AG10803 (cell line): ENCODE measurements at regions not wholly inside any gene's neighbourhood (a gene's known extent, or its start where the extent isn't known, plus 50 kb on each side); places are given as distances from the start of the nearest gene placed in this dataset.

Experiments used
- DNase-seq: peaks from one replicate; pipeline ENCODE4 v3.0.0; 2010; ENCODE audit warnings: low read depth
- H3K4me3 ChIP-seq: 2 replicates; pipeline ENCODE4 v1.5.1; 2011; ENCODE audit warnings: mild to moderate bottlenecking, low read length, control low read depth
- TF ChIP-seq, protein P1 (sequence below): conservative IDR thresholded peaks from 2 replicates; pipeline ENCODE4 v1.5.1; 2011; ENCODE audit warnings: mild to moderate bottlenecking, low read length, control low read depth, inconsistent platforms

DNA sequence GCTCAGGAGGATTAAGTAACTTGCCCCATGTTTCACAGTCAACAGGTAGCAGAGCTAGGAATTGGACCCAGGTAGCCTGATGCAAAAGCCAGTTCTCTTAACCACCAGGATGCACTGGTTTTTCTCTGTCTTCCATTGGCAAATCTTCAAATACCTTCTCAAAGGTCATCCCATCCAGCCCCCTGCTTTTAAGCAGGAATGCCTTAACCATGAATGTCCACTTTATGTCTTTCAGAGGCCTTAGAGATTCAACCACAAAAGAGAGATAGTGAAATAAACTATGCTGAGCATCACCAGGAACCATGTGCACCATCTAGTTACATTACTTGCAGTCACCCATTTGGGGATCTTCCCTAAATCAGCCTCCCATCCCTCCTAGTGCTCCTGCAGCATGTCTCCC is 94.3 kb downstream of the C17orf67 start:
- no peak overlapping the region for H3K4me3 ChIP-seq
- DNase-seq, result peak; percentile 46
- TF ChIP-seq, protein P1, sequence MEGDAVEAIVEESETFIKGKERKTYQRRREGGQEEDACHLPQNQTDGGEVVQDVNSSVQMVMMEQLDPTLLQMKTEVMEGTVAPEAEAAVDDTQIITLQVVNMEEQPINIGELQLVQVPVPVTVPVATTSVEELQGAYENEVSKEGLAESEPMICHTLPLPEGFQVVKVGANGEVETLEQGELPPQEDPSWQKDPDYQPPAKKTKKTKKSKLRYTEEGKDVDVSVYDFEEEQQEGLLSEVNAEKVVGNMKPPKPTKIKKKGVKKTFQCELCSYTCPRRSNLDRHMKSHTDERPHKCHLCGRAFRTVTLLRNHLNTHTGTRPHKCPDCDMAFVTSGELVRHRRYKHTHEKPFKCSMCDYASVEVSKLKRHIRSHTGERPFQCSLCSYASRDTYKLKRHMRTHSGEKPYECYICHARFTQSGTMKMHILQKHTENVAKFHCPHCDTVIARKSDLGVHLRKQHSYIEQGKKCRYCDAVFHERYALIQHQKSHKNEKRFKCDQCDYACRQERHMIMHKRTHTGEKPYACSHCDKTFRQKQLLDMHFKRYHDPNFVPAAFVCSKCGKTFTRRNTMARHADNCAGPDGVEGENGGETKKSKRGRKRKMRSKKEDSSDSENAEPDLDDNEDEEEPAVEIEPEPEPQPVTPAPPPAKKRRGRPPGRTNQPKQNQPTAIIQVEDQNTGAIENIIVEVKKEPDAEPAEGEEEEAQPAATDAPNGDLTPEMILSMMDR, result no peak

- DNase-seq, result peak; percentile 9
- no peak overlapping the region for H3K4me3 ChIP-seq
- TF ChIP-seq, protein P1, result no peak
Observed at GRCh38 chr17:56739776-56740175, 93.9 kb downstream of the C17orf67 start.

- no peak overlapping the region for H3K4me3 ChIP-seq
- TF ChIP-seq, protein P1, result no peak
- peak; percentile 40 for DNase-seq
Observed at GRCh38 chr17:56740481-56740880, 93.2 kb downstream of the C17orf67 start.
